WTC11 (cell line): ENCODE measurements at regions not wholly inside any gene's neighbourhood (a gene's known extent, or its start where the extent isn't known, plus 50 kb on each side); places are given as distances from the start of the nearest gene placed in this dataset.

Experiments
- ATAC-seq: fragments of 200-7000 bp; cut with Tn5 transposase; 2 replicates; pipeline ENCODE4 v1.10.0; 2021; ENCODE audit warnings: mild to moderate bottlenecking, moderate library complexity
- CTCF ChIA-PET: fragments of 300-600 bp; sonication (Branson Sonifier 250); formaldehyde crosslinking; loops from one replicate; lab custom pipeline; 2021; ENCODE audit warnings: antibody characterized with exemption; lab: Charles Lee
- POLR2A ChIA-PET: fragments of 350-600 bp; sonication (Branson Sonifier 250); formaldehyde crosslinking; loops from one replicate; lab custom pipeline; 2021; ENCODE audit warnings: antibody characterized with exemption; lab: Charles Lee
- DNase-seq: peaks from one replicate; pipeline ENCODE4 v3.0.0; 2021; ENCODE audit warnings: low spot score
- H3K27ac Mint-ChIP-seq: 2 replicates; pipeline ENCODE4 v1.8.0; 2021; ENCODE audit warnings: mixed read lengths
- H3K27me3 Mint-ChIP-seq: 2 replicates; pipeline ENCODE4 v1.8.0; 2021; ENCODE audit warnings: low read depth, mild to moderate bottlenecking, moderate library complexity, mixed read lengths
- H3K36me3 Mint-ChIP-seq: 2 replicates; pipeline ENCODE4 v1.8.0; 2021; ENCODE audit warnings: mixed read lengths
- H3K4me1 Mint-ChIP-seq: 2 replicates; pipeline ENCODE4 v1.8.0; 2022; ENCODE audit warnings: mixed read lengths
- H3K4me3 Mint-ChIP-seq: 2 replicates; pipeline ENCODE4 v1.8.0; 2021; ENCODE audit warnings: mild to moderate bottlenecking, moderate library complexity, mixed read lengths
- H3K9me3 Mint-ChIP-seq: 2 replicates; pipeline ENCODE4 v1.8.0; 2021; ENCODE audit warnings: mixed read lengths
- ATF6 ChIP-seq: sonication (generic); formaldehyde crosslinking; IDR thresholded peaks from 2 replicates; pipeline ENCODE4 v1.8.1; 2023; ENCODE audit warnings: mild to moderate bottlenecking, missing genetic modification reagents
- CBFB ChIP-seq: sonication (generic); formaldehyde crosslinking; IDR thresholded peaks from 2 replicates; pipeline ENCODE4 v1.8.1; 2022; ENCODE audit warnings: mild to moderate bottlenecking, low read depth, missing genetic modification reagents
- CREM ChIP-seq: sonication (generic); formaldehyde crosslinking; IDR thresholded peaks from 2 replicates; pipeline ENCODE4 v1.8.1; 2022; ENCODE audit warnings: mild to moderate bottlenecking, missing genetic modification reagents, moderate library complexity
- CTCF ChIP-seq: fragments of 200-600 bp; IDR thresholded peaks from 2 replicates; pipeline ENCODE4 v1.8.0; 2022; ENCODE audit warnings: antibody characterized with exemption
- FOXP1 ChIP-seq: sonication (generic); formaldehyde crosslinking; IDR thresholded peaks from 2 replicates; pipeline ENCODE4 v1.8.0; 2022; ENCODE audit warnings: missing genetic modification reagents, mild to moderate bottlenecking, moderate library complexity, borderline replicate concordance
- GABPB1 ChIP-seq: sonication (generic); formaldehyde crosslinking; IDR thresholded peaks from 2 replicates; pipeline ENCODE4 v1.8.1; 2023; ENCODE audit warnings: mild to moderate bottlenecking, missing genetic modification reagents
- HMGA2 ChIP-seq: fragments of 250-450 bp; sonication (Bioruptor Pico); IDR thresholded peaks from 2 replicates; pipeline ENCODE4 v1.4.0; 2021; ENCODE audit warnings: mild to moderate bottlenecking, moderate library complexity
- IRF1 ChIP-seq: sonication (generic); formaldehyde crosslinking; IDR thresholded peaks from 2 replicates; pipeline ENCODE4 v1.8.0; 2023; ENCODE audit warnings: missing genetic modification reagents
- MAX ChIP-seq: sonication (generic); formaldehyde crosslinking; IDR thresholded peaks from 2 replicates; pipeline ENCODE4 v1.8.0; 2022; ENCODE audit warnings: mild to moderate bottlenecking, missing genetic modification reagents
- OVOL2 ChIP-seq: fragments of 250-450 bp; sonication (Bioruptor Pico); IDR thresholded peaks from 2 replicates; pipeline ENCODE4 v1.9.0; 2021; ENCODE audit warnings: mild to moderate bottlenecking, borderline replicate concordance
- PRRX2 ChIP-seq: fragments of 250-450 bp; sonication (Bioruptor Pico); IDR thresholded peaks from 2 replicates; pipeline ENCODE4 v1.8.0; 2021; ENCODE audit warnings: mild to moderate bottlenecking
- TCF7 ChIP-seq: sonication (generic); formaldehyde crosslinking; IDR thresholded peaks from 2 replicates; pipeline ENCODE4 v1.8.0; 2022; ENCODE audit warnings: mild to moderate bottlenecking, low read depth, missing genetic modification reagents, moderate library complexity
- ZBTB43 ChIP-seq: sonication (generic); formaldehyde crosslinking; IDR thresholded peaks from 2 replicates; pipeline ENCODE4 v1.8.1; 2023; ENCODE audit warnings: mild to moderate bottlenecking, missing genetic modification reagents
- ZNF138 ChIP-seq: sonication (generic); formaldehyde crosslinking; conservative IDR thresholded peaks from 2 replicates; pipeline ENCODE4 v1.8.1; 2022; ENCODE audit warnings: mild to moderate bottlenecking, moderate library complexity, missing genetic modification reagents
- ZNF416 ChIP-seq: fragments of 250-450 bp; sonication (Bioruptor Pico); IDR thresholded peaks from 2 replicates; pipeline ENCODE4 v1.9.0; 2021; ENCODE audit warnings: mild to moderate bottlenecking, inconsistent platforms

GRCh38 chr3:193788189-193788991 is 195.4 kb downstream of the OPA1 start:
- POLR2A ChIA-PET: no interaction called here
- H3K36me3 Mint-ChIP-seq: no peaks in the 10 kb centered on the region
- peak; percentile 92 for ATAC-seq
- H3K27me3 Mint-ChIP-seq: peaks cover 37% of the 10 kb centered on the region
- no peaks in the 10 kb centered on the region for H3K9me3 Mint-ChIP-seq
- CTCF ChIA-PET: interaction anchor here (1.0 to 2.3 kb wide), 5 partner anchors 24 to 353 kb away, joined by 3 to 9 read pairs (median 3); no protein-coding TSS in a partner anchor
- 0 out of 2 replicates have a peak, but pooled peaks have one; percentile 73 for TF ChIP-seq ZBTB43 (CRISPR knock-in tag)
- TF ChIP-seq CTCF: peak; percentile 79
- TF ChIP-seq CREM (CRISPR knock-in tag): 0 out of 2 replicates have a peak, but pooled peaks have one; percentile 27
- no peak for TF ChIP-seq MAX (CRISPR knock-in tag)
- TF ChIP-seq, all 79 proteins: peak for 3
- Mint-ChIP-seq H3K27ac (peak overlapping the region; percentile 55; the same call in 1 of the 2 replicates), H3K4me3 (no peak overlapping the region), H3K4me1 (peaks cover 63% of the 10 kb centered on the region)
- DNase-seq: peak; percentile 73

GRCh38 chr3:193789455-193789854 is 196.4 kb downstream of the OPA1 start:
- TF ChIP-seq GABPB1 (CRISPR knock-in tag) (no peak), PRRX2 (no peak), OVOL2 (CRISPR knock-in tag) (no peak), FOXP1 (CRISPR knock-in tag) (no peak), CBFB (CRISPR knock-in tag) (no peak), ZNF138 (CRISPR knock-in tag) (no peak), CREM (CRISPR knock-in tag) (no peak), IRF1 (CRISPR knock-in tag) (no peak), ATF6 (CRISPR knock-in tag) (no peak), HMGA2 (CRISPR knock-in tag) (no peak), ZNF416 (CRISPR knock-in tag) (no peak), TCF7 (CRISPR knock-in tag) (no peak)
- TF ChIP-seq, all 79 proteins: peak for 0
- ChIA-PET POLR2A (no interaction called here), CTCF (interaction anchor here (2.3 kb wide), 1 partner anchor 27 kb away, joined by 9 read pairs; no protein-coding TSS in a partner anchor)
- Mint-ChIP-seq H3K36me3 (no peaks in the 10 kb centered on the region), H3K4me1 (peaks cover 72% of the 10 kb centered on the region), H3K27ac (no peak overlapping the region), H3K9me3 (no peaks in the 10 kb centered on the region), H3K4me3 (no peak overlapping the region), H3K27me3 (peaks cover 33% of the 10 kb centered on the region)
- ATAC-seq (no peak), DNase-seq (no peak)
